Activated CD8-positive, alpha-beta memory T cell treated with anti-CD3 and anti-CD28 coated beads for 4 hours (primary cell): ENCODE measurements at regions not wholly inside any gene's neighbourhood (a gene's known extent, or its start where the extent isn't known, plus 50 kb on each side); places are given as distances from the start of the nearest gene placed in this dataset.

ENCODE experiments used
- DNase-seq, 2 donors: peaks; one replicate each; pipeline ENCODE4 v3.0.0-alpha.2; 2020; ENCODE audit warnings: low read depth in 2 of 2

- DNase-seq = no peak
Measured at GRCh38 chr13:53499576-53500133, 471.0 kb downstream of the OLFM4 start.

GRCh38 chr13:53501387-53501786, 472.8 kb downstream of the OLFM4 start:
- no peak for DNase-seq

GRCh38 chr13:53507741-53508140, 479.1 kb downstream of the OLFM4 start:
- DNase-seq = no peak

- DNase-seq = no peak
Measured at GRCh38 chr13:53512635-53513034, 484.0 kb downstream of the OLFM4 start.

- DNase-seq = no peak
Measured at GRCh38 chr13:53513226-53513625, 484.6 kb downstream of the OLFM4 start.

GRCh38 chr13:53520132-53520531, 491.5 kb downstream of the OLFM4 start:
- no peak for DNase-seq

- DNase-seq = no peak
Measured at GRCh38 chr13:53522034-53522433, 493.4 kb downstream of the OLFM4 start.

- no peak for DNase-seq
Measured at GRCh38 chr13:53537586-53537985, 509.0 kb downstream of the OLFM4 start.

- no peak for DNase-seq
Measured at GRCh38 chr13:53545340-53545941, 516.8 kb downstream of the OLFM4 start.

- DNase-seq = no peak
Measured at GRCh38 chr13:53560556-53560955, 531.9 kb downstream of the OLFM4 start.

GRCh38 chr13:53562419-53562818, 533.8 kb downstream of the OLFM4 start:
- no peak for DNase-seq

GRCh38 chr13:53568491-53568890, 539.9 kb downstream of the OLFM4 start:
- no peak for DNase-seq

- DNase-seq = no peak
Measured at GRCh38 chr13:53569453-53569852, 540.8 kb downstream of the OLFM4 start.

- DNase-seq = no peak
Measured at GRCh38 chr13:53601113-53601512, 572.5 kb downstream of the OLFM4 start.

- DNase-seq = no peak
Measured at GRCh38 chr13:53605326-53605725, 576.7 kb downstream of the OLFM4 start.

- no peak for DNase-seq
Measured at GRCh38 chr13:53612200-53612599, 583.6 kb downstream of the OLFM4 start.

- no peak for DNase-seq
Measured at GRCh38 chr13:53622456-53622855, 593.8 kb downstream of the OLFM4 start.

GRCh38 chr13:53623146-53623545, 594.5 kb downstream of the OLFM4 start:
- no peak for DNase-seq

- DNase-seq = no peak
Measured at GRCh38 chr13:53631511-53631910, 602.9 kb downstream of the OLFM4 start.

GRCh38 chr13:53638040-53638439, 609.4 kb downstream of the OLFM4 start:
- no peak for DNase-seq

- no peak for DNase-seq
Measured at GRCh38 chr13:53642306-53642705, 613.7 kb downstream of the OLFM4 start.

GRCh38 chr13:53648673-53649072, 620.1 kb downstream of the OLFM4 start:
- DNase-seq = no peak

- no peak for DNase-seq
Measured at GRCh38 chr13:53672005-53672404, 643.4 kb downstream of the OLFM4 start.

GRCh38 chr13:53683146-53683545, 654.5 kb downstream of the OLFM4 start:
- no peak for DNase-seq
